DMS153 (cell line): ENCODE measurements at regions not wholly inside any gene's neighbourhood (a gene's known extent, or its start where the extent isn't known, plus 50 kb on each side); places are given as distances from the start of the nearest gene placed in this dataset.
A peak's percentile ranks its signal among the peaks of the same experiment; 100 is the strongest.

ENCODE experiments used
- DNase-seq: peaks from one replicate; lab custom pipeline; 2025; lab: John Stamatoyannopoulos, UW

GRCh38 chrX:68894513-68895340, 65.9 kb downstream of the EFNB1 start:
- peak; percentile 35 for DNase-seq

- DNase-seq = no peak
These were observed 65.3 kb downstream of the EFNB1 start for GRCh38 chrX:68894142-68894512.

GRCh38 chrX:68892651-68893050, 63.8 kb downstream of the EFNB1 start:
- no peak for DNase-seq

GRCh38 chrX:68892134-68892533, 63.3 kb downstream of the EFNB1 start:
- no peak for DNase-seq
